Activated CD4-positive, alpha-beta T cell treated with anti-CD3 and anti-CD28 coated beads for 4 hours (primary cell): ENCODE measurements at regions not wholly inside any gene's neighbourhood (a gene's known extent, or its start where the extent isn't known, plus 50 kb on each side); places are given as distances from the start of the nearest gene placed in this dataset.

ENCODE experiments used
- DNase-seq, 2 donors: peaks; one replicate each; pipeline ENCODE4 v3.0.0-alpha.2; 2020

- no peak for DNase-seq
Measured at GRCh38 chr2:198324071-198324470, 519.7 kb downstream of the PLCL1 start.

GRCh38 chr2:198322275-198322674 lies 517.9 kb downstream of the PLCL1 start:
- no peak for DNase-seq

GRCh38 chr2:198321522-198322088 lies 517.2 kb downstream of the PLCL1 start:
- no peak for DNase-seq

GRCh38 chr2:198316852-198317396 lies 512.5 kb downstream of the PLCL1 start:
- DNase-seq = no peak

- DNase-seq = no peak
Measured at GRCh38 chr2:198315791-198316630, 511.6 kb downstream of the PLCL1 start.

- DNase-seq = peak in 1 of 2 donors; percentile 15
Measured at GRCh38 chr2:198314559-198315153, 510.3 kb downstream of the PLCL1 start.

- DNase-seq = no peak
Measured at GRCh38 chr2:198312596-198313483, 508.4 kb downstream of the PLCL1 start.

- no peak for DNase-seq
Measured at GRCh38 chr2:198311020-198311419, 506.6 kb downstream of the PLCL1 start.

- peak; percentile 44 to 64 for DNase-seq
Measured at GRCh38 chr2:198309673-198310280, 505.4 kb downstream of the PLCL1 start.

- no peak for DNase-seq
Measured at GRCh38 chr2:198309081-198309480, 504.7 kb downstream of the PLCL1 start.

- DNase-seq = no peak
Measured at GRCh38 chr2:198308368-198308767, 504.0 kb downstream of the PLCL1 start.

GRCh38 chr2:198307093-198307492 lies 502.7 kb downstream of the PLCL1 start:
- no peak for DNase-seq

- DNase-seq = no peak
Measured at GRCh38 chr2:198304859-198305258, 500.5 kb downstream of the PLCL1 start.

- DNase-seq = no peak
Measured at GRCh38 chr2:198297350-198297749, 493.0 kb downstream of the PLCL1 start.

- DNase-seq = peak; percentile 49 to 63
Measured at GRCh38 chr2:198296665-198297308, 492.4 kb downstream of the PLCL1 start.

GRCh38 chr2:198293281-198293680 lies 488.9 kb downstream of the PLCL1 start:
- no peak for DNase-seq

- DNase-seq = no peak
Measured at GRCh38 chr2:198289811-198290210, 485.4 kb downstream of the PLCL1 start.

- DNase-seq = no peak
Measured at GRCh38 chr2:198287706-198288105, 483.3 kb downstream of the PLCL1 start.

GRCh38 chr2:198285216-198285615 lies 480.8 kb downstream of the PLCL1 start:
- DNase-seq = no peak

- DNase-seq = no peak
Measured at GRCh38 chr2:198283146-198283545, 478.8 kb downstream of the PLCL1 start.

- DNase-seq = no peak
Measured at GRCh38 chr2:198282061-198282460, 477.7 kb downstream of the PLCL1 start.

- no peak for DNase-seq
Measured at GRCh38 chr2:198280145-198280544, 475.8 kb downstream of the PLCL1 start.
